Erythroblast (primary cell): ENCODE measurements at regions not wholly inside any gene's neighbourhood (a gene's known extent, or its start where the extent isn't known, plus 50 kb on each side); places are given as distances from the start of the nearest gene placed in this dataset.

Experiments
- DNase-seq, 2 experiments: peaks; one replicate each; lab custom pipeline; 2025; lab: John Stamatoyannopoulos, UW
- GATA1 ChIP-seq: IDR thresholded peaks from 2 replicates; pipeline ENCODE4 v1.6.1; 2011; ENCODE audit warnings: low read depth, mild to moderate bottlenecking, control low read depth, low read length, moderate library complexity
- POLR2A ChIP-seq: IDR thresholded peaks from 2 replicates; pipeline ENCODE4 v1.6.1; 2011; ENCODE audit warnings: mild to moderate bottlenecking, low read length

DNA sequence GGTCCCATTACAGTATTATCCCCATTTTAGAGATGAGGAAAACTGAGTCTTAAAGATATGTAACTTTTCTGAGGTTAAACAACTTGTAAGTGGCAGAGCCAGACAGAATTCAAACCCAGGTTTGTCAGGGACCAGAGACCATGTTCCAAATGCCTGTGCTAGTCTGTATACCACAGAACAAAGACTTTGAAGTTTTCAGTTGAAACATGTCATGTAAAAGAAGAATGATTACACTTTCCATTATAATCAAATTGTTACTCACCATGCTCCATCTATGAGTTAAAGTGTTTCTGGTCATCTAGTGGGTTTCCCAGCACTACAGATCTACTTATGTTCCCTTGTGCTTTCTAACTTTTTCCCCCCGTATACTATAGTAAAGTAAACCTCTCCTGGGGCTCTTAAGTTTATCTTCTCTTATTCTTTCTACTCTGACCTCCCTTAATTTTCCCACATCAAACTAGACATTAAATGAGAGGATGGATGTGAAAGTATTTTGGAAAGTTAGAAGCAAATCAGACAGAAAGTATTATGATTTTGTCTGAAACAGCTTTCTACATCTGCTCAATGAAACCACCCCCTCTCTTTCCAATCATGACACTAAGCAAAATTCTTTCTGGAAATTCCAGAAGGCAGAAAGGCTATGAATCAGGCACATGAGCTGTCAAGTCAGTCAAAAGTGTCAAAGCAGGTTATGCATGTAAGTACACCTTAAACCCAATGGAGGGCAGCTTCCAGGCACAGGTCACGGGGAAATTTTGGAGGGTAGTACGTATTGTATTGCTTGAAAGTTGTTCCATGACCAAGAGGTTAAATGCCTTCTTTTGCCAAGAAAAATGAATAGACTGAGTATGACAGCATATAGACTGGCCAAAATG is 132.7 kb upstream of the MAP3K7 start:
- TF ChIP-seq GATA1 (no peak), POLR2A (no peak)
- no peak for DNase-seq

DNA sequence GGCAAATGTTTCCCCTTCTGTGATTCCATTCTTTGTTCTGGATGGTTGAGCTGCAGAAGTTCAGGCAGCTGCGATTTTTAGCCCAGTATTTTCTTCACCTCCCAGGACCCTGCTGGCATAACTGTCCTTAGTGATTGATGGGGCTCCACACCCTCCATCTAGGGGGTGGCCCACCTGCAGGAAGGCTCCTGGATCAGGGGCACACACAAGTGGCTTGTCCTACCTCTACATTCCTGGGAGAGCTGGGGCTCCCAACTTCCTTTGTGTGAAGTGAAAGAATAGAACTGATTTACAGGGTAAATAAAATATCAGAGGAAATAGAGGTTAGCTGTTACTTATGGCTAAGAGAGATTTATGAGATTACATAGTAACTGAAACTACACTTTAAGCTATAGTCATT is 129.5 kb upstream of the MAP3K7 start:
- no peak for DNase-seq
- TF ChIP-seq GATA1 (no peak), POLR2A (no peak)

DNA sequence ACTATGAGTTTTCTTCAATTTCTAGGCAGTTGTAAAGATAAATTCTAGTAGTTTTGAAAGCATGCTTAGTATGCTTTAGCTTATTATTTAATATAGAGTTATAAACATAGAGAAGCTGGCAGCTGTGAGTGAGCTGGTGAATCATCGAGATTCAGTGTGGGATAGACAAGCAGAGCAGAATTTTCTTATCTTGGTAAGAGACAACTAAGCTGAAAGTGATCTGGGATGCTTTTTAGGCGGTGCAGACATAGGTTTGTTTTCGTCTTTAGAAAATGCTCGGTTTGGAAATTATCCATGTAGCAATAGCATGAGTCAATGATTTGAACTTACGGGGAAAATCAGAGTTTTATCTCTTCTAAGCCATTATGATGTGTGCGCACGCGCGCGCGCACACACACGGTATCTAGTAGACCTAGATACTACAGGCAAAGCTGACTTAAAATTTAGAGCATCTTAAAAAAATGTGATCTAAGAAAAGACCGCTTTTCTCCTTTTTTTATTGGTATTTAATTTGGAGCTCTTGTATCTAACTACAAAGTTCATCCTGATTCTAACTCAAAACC is 128.3 kb upstream of the MAP3K7 start:
- no peak for DNase-seq
- TF ChIP-seq GATA1 (no peak), POLR2A (no peak)

GRCh38 chr6:90714319-90714718 is 127.4 kb upstream of the MAP3K7 start:
- no peak for TF ChIP-seq GATA1
- DNase-seq, result no peak

GRCh38 chr6:90712114-90712513 is 125.2 kb upstream of the MAP3K7 start:
- no peak for DNase-seq
- TF ChIP-seq GATA1 (no peak), POLR2A (no peak)

- TF ChIP-seq GATA1 (no peak), POLR2A (no peak)
- no peak for DNase-seq
These were observed 122.6 kb upstream of the MAP3K7 start for GRCh38 chr6:90709431-90709996.

GRCh38 chr6:90708206-90708737 is 121.4 kb upstream of the MAP3K7 start:
- no peak for TF ChIP-seq GATA1
- TF ChIP-seq POLR2A, result no peak
- DNase-seq, result no peak

- TF ChIP-seq POLR2A, result no peak
- TF ChIP-seq GATA1, result no peak
- DNase-seq, result no peak
These were observed 120.4 kb upstream of the MAP3K7 start for GRCh38 chr6:90707246-90707645.

- TF ChIP-seq POLR2A (no peak), GATA1 (no peak)
- DNase-seq, result no peak
These were observed 116.5 kb upstream of the MAP3K7 start for GRCh38 chr6:90703336-90703735.

- DNase-seq, result no peak
- TF ChIP-seq POLR2A, result no peak
- no peak for TF ChIP-seq GATA1
These were observed 115.1 kb upstream of the MAP3K7 start for GRCh38 chr6:90701926-90702325.

- DNase-seq, result no peak
- TF ChIP-seq POLR2A (no peak), GATA1 (no peak)
These were observed 114.4 kb upstream of the MAP3K7 start for GRCh38 chr6:90701146-90701781.

DNA sequence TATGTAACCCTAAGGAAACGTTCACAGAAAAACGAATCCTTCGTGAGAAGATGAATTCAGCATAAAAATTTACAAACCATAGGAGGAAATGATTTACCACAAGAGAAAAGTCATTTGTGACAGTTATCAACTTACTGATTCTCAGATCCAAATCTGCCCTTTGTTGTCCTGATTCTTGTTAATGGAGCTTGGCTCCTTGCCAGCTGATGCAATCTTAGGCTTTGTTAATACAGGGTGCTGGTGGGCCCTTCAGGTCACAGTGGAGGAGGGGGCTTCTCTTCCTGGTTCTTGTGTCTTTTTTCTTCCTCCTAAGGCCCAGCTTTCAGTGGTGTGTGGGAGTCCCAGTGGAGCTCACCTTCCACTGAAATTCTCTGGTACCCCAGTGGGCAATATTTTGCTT is 108.4 kb upstream of the MAP3K7 start:
- no peak for DNase-seq

GRCh38 chr6:90694802-90695201 is 107.9 kb upstream of the MAP3K7 start:
- no peak for DNase-seq
- TF ChIP-seq GATA1 (no peak), POLR2A (no peak)

More for the DNA sequence above, 108.4 kb upstream of the MAP3K7 start:
- TF ChIP-seq GATA1 (no peak), POLR2A (no peak)

- no peak for DNase-seq
- no peak for TF ChIP-seq GATA1
- no peak for TF ChIP-seq POLR2A
These were observed 105.0 kb upstream of the MAP3K7 start for GRCh38 chr6:90691823-90692222.

GRCh38 chr6:90689172-90689571 is 102.3 kb upstream of the MAP3K7 start:
- DNase-seq, result no peak
- TF ChIP-seq GATA1 (no peak), POLR2A (no peak)
